ENCODE measurements at regions not wholly inside any gene's neighbourhood (a gene's known extent, or its start where the extent isn't known, plus 50 kb on each side); places are given as distances from the start of the nearest gene placed in this dataset.

DNA sequence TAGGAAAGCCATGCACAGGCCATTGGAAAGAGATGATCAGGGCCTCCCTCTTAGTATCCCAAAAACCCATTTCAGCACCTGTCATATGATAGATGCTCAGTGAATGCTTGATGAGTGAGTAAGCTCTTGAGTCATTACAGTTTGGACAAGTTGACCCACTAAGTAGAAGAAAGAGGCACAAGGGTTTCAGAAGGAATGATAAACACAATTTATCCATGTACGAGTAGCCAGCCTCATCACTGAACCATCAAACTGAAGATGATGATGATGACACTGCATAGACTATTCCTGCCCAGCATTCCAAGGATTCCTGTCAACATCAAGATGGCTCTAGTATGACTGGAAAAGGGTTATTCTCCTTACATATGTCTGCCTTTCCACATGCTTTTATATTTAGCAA, 596.0 kb downstream of the BCL11A start:
- Histone ChIP-seq H3K27ac (no peak overlapping the region), H3K27me3 (no peaks in the 10 kb centered on the region), H3K4me3 (no peak overlapping the region), H3K9me3 (no peaks in the 10 kb centered on the region), H3K36me3 (no peaks in the 10 kb centered on the region), H3K4me1 (no peaks in the 10 kb centered on the region)
- DNase-seq (ENCODE audit: low spot score in 2 of 2): no peak
- TF ChIP-seq, protein P1, sequence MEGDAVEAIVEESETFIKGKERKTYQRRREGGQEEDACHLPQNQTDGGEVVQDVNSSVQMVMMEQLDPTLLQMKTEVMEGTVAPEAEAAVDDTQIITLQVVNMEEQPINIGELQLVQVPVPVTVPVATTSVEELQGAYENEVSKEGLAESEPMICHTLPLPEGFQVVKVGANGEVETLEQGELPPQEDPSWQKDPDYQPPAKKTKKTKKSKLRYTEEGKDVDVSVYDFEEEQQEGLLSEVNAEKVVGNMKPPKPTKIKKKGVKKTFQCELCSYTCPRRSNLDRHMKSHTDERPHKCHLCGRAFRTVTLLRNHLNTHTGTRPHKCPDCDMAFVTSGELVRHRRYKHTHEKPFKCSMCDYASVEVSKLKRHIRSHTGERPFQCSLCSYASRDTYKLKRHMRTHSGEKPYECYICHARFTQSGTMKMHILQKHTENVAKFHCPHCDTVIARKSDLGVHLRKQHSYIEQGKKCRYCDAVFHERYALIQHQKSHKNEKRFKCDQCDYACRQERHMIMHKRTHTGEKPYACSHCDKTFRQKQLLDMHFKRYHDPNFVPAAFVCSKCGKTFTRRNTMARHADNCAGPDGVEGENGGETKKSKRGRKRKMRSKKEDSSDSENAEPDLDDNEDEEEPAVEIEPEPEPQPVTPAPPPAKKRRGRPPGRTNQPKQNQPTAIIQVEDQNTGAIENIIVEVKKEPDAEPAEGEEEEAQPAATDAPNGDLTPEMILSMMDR (IDR thresholded peaks at IDR 0.05): no peak
- TF ChIP-seq POLR2A (IDR thresholded peaks at IDR 0.05): no peak
- TF ChIP-seq POLR2AphosphoS5 (IDR thresholded peaks at IDR 0.05): no peak
- intact Hi-C loops (cut with DNase I; ENCODE audit: low total_unique reads): no loop called here

DNA sequence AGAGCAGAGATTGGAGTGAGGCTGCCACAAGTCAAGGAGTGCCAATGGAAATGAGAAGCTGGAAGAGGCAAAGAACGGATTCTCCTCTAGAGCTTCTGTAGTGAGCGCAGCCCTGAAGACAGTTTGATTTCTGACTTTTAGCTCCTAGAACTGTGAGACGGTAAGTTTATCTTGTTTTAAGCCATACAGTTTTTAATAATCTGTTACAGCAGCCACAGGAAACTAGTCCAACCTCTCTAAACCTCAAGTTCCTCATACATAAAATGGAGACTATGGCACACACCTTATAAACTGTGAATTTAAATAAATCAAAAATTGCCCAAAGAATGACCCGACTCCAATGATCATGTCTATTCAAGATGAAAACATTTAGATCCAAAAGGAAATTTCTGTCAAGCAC, 596.5 kb downstream of the BCL11A start:
- Histone ChIP-seq H3K9me3 (no peaks in the 10 kb centered on the region), H3K27ac (no peak overlapping the region), H3K27me3 (no peaks in the 10 kb centered on the region), H3K36me3 (no peaks in the 10 kb centered on the region), H3K4me3 (no peak overlapping the region), H3K4me1 (no peaks in the 10 kb centered on the region)
- no peak for DNase-seq (ENCODE audit: low spot score in 2 of 2)
- intact Hi-C loops (cut with DNase I; ENCODE audit: low total_unique reads): no loop called here
- TF ChIP-seq POLR2AphosphoS5 (IDR thresholded peaks at IDR 0.05) (no peak), POLR2A (IDR thresholded peaks at IDR 0.05) (no peak)
- TF ChIP-seq, protein P1 (IDR thresholded peaks at IDR 0.05): no peak

DNA sequence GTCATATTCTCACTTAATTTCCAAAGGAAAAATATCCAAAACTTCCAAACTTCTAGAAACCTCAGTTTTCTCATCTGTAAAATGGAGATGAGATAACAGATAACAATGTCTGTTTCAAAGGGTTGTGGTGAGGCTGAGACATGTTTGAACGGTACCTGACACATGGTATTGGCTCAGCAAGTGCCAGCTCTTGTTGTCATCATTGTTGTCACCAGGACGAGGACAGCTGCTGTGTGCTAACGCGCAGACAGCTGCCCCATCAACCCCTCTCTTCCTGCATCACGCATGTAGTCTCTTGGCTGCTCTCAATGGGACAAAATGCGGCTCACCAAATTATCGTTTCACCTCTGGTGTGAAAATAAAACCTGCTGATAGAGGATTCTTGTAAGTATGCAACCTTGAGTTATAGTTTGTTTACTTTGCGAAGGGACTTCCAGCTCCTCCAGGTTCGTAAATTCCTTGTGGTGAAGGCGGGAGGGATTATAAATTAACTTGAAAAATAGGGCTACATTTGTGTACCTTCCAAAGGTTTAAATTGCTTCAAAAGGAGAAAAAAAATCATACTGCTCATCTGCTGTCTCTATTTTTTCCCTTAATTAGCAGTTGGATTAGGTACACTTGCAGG, 605.4 kb downstream of the BCL11A start:
- TF ChIP-seq, protein P1 (IDR thresholded peaks at IDR 0.05): no peak
- TF ChIP-seq POLR2AphosphoS5 (IDR thresholded peaks at IDR 0.05): no peak
- no peak for TF ChIP-seq POLR2A (IDR thresholded peaks at IDR 0.05)
- Histone ChIP-seq H3K36me3 (no peaks in the 10 kb centered on the region), H3K9me3 (no peaks in the 10 kb centered on the region), H3K27me3 (no peaks in the 10 kb centered on the region), H3K4me3 (no peak overlapping the region), H3K27ac (no peak overlapping the region), H3K4me1 (no peaks in the 10 kb centered on the region)
- intact Hi-C loops (cut with DNase I; ENCODE audit: low total_unique reads): no loop called here
- no peak for DNase-seq (ENCODE audit: low spot score in 2 of 2)

DNA sequence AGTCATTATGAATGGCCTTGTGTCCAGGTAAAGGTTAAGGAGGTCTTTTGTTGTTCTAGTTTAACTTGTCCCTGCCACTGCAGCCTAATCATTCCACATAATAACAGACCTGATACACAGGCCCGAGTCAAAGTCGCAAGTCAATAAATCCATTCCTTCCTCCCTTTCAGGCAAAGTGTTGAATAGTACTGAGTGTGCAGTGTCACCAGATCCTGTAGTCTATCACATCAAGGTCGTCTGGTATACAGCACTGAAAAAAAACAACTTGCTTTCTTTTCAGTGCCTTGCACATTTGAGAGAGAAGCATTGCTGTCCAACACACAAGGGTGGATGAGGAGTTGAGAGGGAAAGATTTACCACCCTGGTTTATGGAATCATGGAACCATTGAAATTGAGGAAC, 606.2 kb downstream of the BCL11A start:
- Histone ChIP-seq H3K4me1 (no peaks in the 10 kb centered on the region), H3K27ac (no peak overlapping the region), H3K27me3 (no peaks in the 10 kb centered on the region), H3K36me3 (no peaks in the 10 kb centered on the region), H3K4me3 (no peak overlapping the region), H3K9me3 (no peaks in the 10 kb centered on the region)
- DNase-seq (ENCODE audit: low spot score in 2 of 2): no peak
- no peak for TF ChIP-seq POLR2A (IDR thresholded peaks at IDR 0.05)
- TF ChIP-seq POLR2AphosphoS5 (IDR thresholded peaks at IDR 0.05): no peak
- TF ChIP-seq, protein P1 (IDR thresholded peaks at IDR 0.05): no peak
- intact Hi-C loops (cut with DNase I; ENCODE audit: low total_unique reads): no loop called here

DNA sequence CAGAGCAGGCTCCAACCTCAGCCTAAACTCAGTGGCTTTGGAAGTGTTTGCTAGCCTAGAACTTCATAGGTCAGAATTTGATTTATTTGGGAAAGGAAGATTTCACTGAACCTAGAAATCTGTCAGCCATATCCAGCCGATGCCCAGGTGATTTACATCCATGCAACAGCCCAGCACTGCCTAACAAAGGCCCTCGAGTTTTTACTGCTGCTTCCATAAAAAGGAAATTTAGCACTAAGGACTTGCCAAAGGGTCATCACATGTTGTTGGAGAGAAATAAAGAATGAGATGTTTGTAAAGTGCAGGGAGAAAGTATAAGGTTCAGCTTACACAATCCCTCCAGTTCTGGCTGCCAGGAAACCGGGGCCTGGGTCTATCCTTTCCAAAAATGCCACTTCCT, 614.2 kb downstream of the BCL11A start:
- Histone ChIP-seq H3K27ac (no peak overlapping the region), H3K36me3 (no peaks in the 10 kb centered on the region), H3K27me3 (no peaks in the 10 kb centered on the region), H3K9me3 (no peaks in the 10 kb centered on the region), H3K4me1 (no peaks in the 10 kb centered on the region), H3K4me3 (no peak overlapping the region)
- TF ChIP-seq, protein P1 (IDR thresholded peaks at IDR 0.05): no peak
- TF ChIP-seq POLR2A (IDR thresholded peaks at IDR 0.05): no peak
- no peak for TF ChIP-seq POLR2AphosphoS5 (IDR thresholded peaks at IDR 0.05)
- intact Hi-C loops (cut with DNase I; ENCODE audit: low total_unique reads): no loop called here
- DNase-seq (ENCODE audit: low spot score in 2 of 2): no peak
